H1 (cell line): ENCODE measurements at regions not wholly inside any gene's neighbourhood (a gene's known extent, or its start where the extent isn't known, plus 50 kb on each side); places are given as distances from the start of the nearest gene placed in this dataset.

Source experiments
- CTCF ChIA-PET: fragments of 300-600 bp; sonication (Branson Sonifier 250); formaldehyde crosslinking; loops from one replicate; lab custom pipeline; 2021; ENCODE audit not compliant: partially characterized antibody; lab: Charles Lee
- POLR2A ChIA-PET: fragments of 300-600 bp; sonication (Branson Sonifier 250); formaldehyde crosslinking; loops from one replicate; lab custom pipeline; 2021; ENCODE audit warnings: inconsistent platforms; ENCODE audit not compliant: partially characterized antibody; lab: Charles Lee
- DNase-seq, 2 experiments: peaks; one replicate each; pipeline versions ENCODE4 v3.0.0 to v3.0.0-alpha.2; 2010 to 2022; ENCODE audit warnings: low spot score in 2 of 2, low read depth in 1 of 2, mixed read lengths in 1 of 2
- FAIRE-seq: peaks from 2 replicates; lab custom pipeline; 2011; peaks lifted over from hg19 to GRCh38; lab: Jason Lieb, UNC
- H2AFZ ChIP-seq: 2 replicates; pipeline ENCODE4 v1.8.1; 2012; ENCODE audit warnings: low read length, inconsistent platforms
- H2AK5ac ChIP-seq: 2 replicates; pipeline ENCODE4 v1.6.1; 2013; ENCODE audit warnings: low read depth, low read length
- H2BK120ac ChIP-seq: replicated peaks from 2 replicates; pipeline ENCODE3; 2013; ENCODE audit warnings: low read depth, low read length, inconsistent platforms
- H2BK12ac ChIP-seq: 2 replicates; pipeline ENCODE4 v1.6.1; 2013; ENCODE audit warnings: low read depth, low read length
- H2BK15ac ChIP-seq: 2 replicates; pipeline ENCODE4 v1.6.1; 2013; ENCODE audit warnings: low read length
- H2BK20ac ChIP-seq: 2 replicates; pipeline ENCODE4 v1.6.1; 2013; ENCODE audit warnings: low read length
- H2BK5ac ChIP-seq: 2 replicates; pipeline ENCODE4 v1.6.1; 2013; ENCODE audit warnings: low read depth, low read length
- H3K14ac ChIP-seq: 2 replicates; pipeline ENCODE4 v1.6.1; 2013; ENCODE audit warnings: inconsistent platforms; ENCODE audit not compliant: insufficient read length
- H3K18ac ChIP-seq: 2 replicates; pipeline ENCODE4 v1.6.1; 2013; ENCODE audit warnings: low read length; ENCODE audit errors: extremely low read depth
- H3K23ac ChIP-seq: 2 replicates; pipeline ENCODE4 v1.6.1; 2013; ENCODE audit warnings: inconsistent platforms; ENCODE audit not compliant: insufficient read length
- H3K23me2 ChIP-seq: 2 replicates; pipeline ENCODE4 v1.6.1; 2013; ENCODE audit warnings: low read depth, low read length
- H3K27ac ChIP-seq: 2 replicates; pipeline ENCODE4 v1.6.1; 2011; ENCODE audit warnings: low read depth, low read length, inconsistent platforms
- H3K27me3 ChIP-seq, 4 experiments: replicated peaks in 1 of 4; 1 replicate in 1 of 4; 2 replicates in 3 of 4; pipeline versions ENCODE4 v1.6.1 to v1.8.1; 2011 to 2013; ENCODE audit warnings: low read length in 3 of 4, mild to moderate bottlenecking in 3 of 4, inconsistent platforms in 2 of 4, mixed read lengths in 2 of 4, moderate library complexity in 1 of 4; ENCODE audit not compliant: control insufficient read depth in 3 of 4, insufficient read depth in 3 of 4; ENCODE audit errors: extremely low read depth in 1 of 4
- H3K36me3 ChIP-seq, 4 experiments: 2 replicates each; pipeline versions ENCODE4 v1.6.1 to v1.8.1; 2011 to 2013; ENCODE audit warnings: mild to moderate bottlenecking in 4 of 4, low read length in 3 of 4, moderate library complexity in 2 of 4, control low read depth in 1 of 4, inconsistent platforms in 1 of 4; ENCODE audit not compliant: insufficient read depth in 4 of 4, control insufficient read depth in 2 of 4
- H3K4ac ChIP-seq: replicated peaks from 2 replicates; pipeline ENCODE3; 2013; ENCODE audit warnings: low read length, low read depth, mixed read lengths, inconsistent platforms; ENCODE audit not compliant: insufficient read length
- H3K4me1 ChIP-seq, 4 experiments: replicated peaks in 1 of 4; 1 replicate in 1 of 4; 2 replicates in 3 of 4; pipeline versions ENCODE4 v1.6.1 to v1.8.1; 2011 to 2013; ENCODE audit warnings: low read length in 3 of 4, inconsistent platforms in 2 of 4, mixed read lengths in 1 of 4; ENCODE audit not compliant: insufficient read depth in 4 of 4, control insufficient read depth in 3 of 4
- H3K4me2 ChIP-seq, 2 experiments: 2 replicates each; pipeline versions ENCODE4 v1.6.1 to v1.8.1; 2011 to 2013; ENCODE audit warnings: low read depth in 2 of 2, low read length in 2 of 2, control low read depth in 1 of 2, inconsistent platforms in 1 of 2, mild to moderate bottlenecking in 1 of 2; ENCODE audit not compliant: insufficient read depth in 1 of 2
- H3K4me3 ChIP-seq, 4 experiments: fragments of 200-600, 300-600 bp in 1 of 4; sonication (generic), shearing (Covaris generic), sonication (Bioruptor Twin) in 1 of 4; 2 replicates each; pipeline versions ENCODE4 v1.5.1 to v1.8.1; 2011 to 2016; ENCODE audit warnings: low read length in 4 of 4, low read depth in 3 of 4, control low read depth in 2 of 4, inconsistent platforms in 2 of 4, mild to moderate bottlenecking in 2 of 4, mixed read lengths in 1 of 4, moderate library complexity in 1 of 4; ENCODE audit not compliant: insufficient read depth in 2 of 4; ENCODE audit errors: extremely low read depth in 1 of 4
- H3K56ac ChIP-seq: replicated peaks from 2 replicates; pipeline ENCODE3; 2013; ENCODE audit warnings: low read depth, mild to moderate bottlenecking, mixed read lengths, low read length, inconsistent platforms; ENCODE audit not compliant: insufficient read length
- H3K79me1 ChIP-seq: 2 replicates; pipeline ENCODE4 v1.6.1; 2013; ENCODE audit warnings: low read depth, low read length, control low read depth
- H3K79me2 ChIP-seq, 2 experiments: 2 replicates each; pipeline versions ENCODE4 v1.6.1 to v1.8.1; 2012 to 2013; ENCODE audit warnings: low read length in 2 of 2, mild to moderate bottlenecking in 2 of 2, inconsistent platforms in 1 of 2; ENCODE audit not compliant: insufficient read depth in 2 of 2, control insufficient read depth in 1 of 2
- H3K9ac ChIP-seq, 4 experiments: replicated peaks in 1 of 4; 1 replicate in 1 of 4; 2 replicates in 3 of 4; pipeline versions ENCODE4 v1.6.1 to v1.8.1; 2011 to 2013; ENCODE audit warnings: low read depth in 3 of 4, low read length in 3 of 4, control low read depth in 2 of 4, mild to moderate bottlenecking in 2 of 4, moderate library complexity in 2 of 4, inconsistent platforms in 1 of 4; ENCODE audit errors: extremely low read depth in 1 of 4
- H3K9me3 ChIP-seq, 2 experiments: 2 replicates each; pipeline versions ENCODE4 v1.6.1 to v1.8.1; 2012 to 2013; ENCODE audit warnings: mild to moderate bottlenecking in 2 of 2, moderate library complexity in 2 of 2, control low read depth in 1 of 2, inconsistent platforms in 1 of 2, low read depth in 1 of 2, low read length in 1 of 2, mixed read lengths in 1 of 2; ENCODE audit not compliant: insufficient read depth in 2 of 2
- H4K20me1 ChIP-seq, 2 experiments: replicated peaks in 1 of 2; 2 replicates each; pipeline versions ENCODE3 to v1.8.1; 2011 to 2013; ENCODE audit warnings: inconsistent platforms in 2 of 2, low read length in 2 of 2, mild to moderate bottlenecking in 1 of 2; ENCODE audit not compliant: insufficient read depth in 2 of 2, control insufficient read depth in 1 of 2
- H4K5ac ChIP-seq: 2 replicates; pipeline ENCODE4 v1.6.1; 2013; ENCODE audit warnings: low read length, low read depth, mixed read lengths, inconsistent platforms; ENCODE audit not compliant: insufficient read length
- H4K8ac ChIP-seq: 2 replicates; pipeline ENCODE4 v1.8.0; 2013; ENCODE audit warnings: mild to moderate bottlenecking, moderate library complexity, low read length, inconsistent platforms; ENCODE audit not compliant: insufficient read depth; ENCODE audit errors: extremely low read depth
- H4K91ac ChIP-seq: replicated peaks from 2 replicates; pipeline ENCODE3; 2013; ENCODE audit warnings: low read length, mixed read lengths, inconsistent platforms; ENCODE audit not compliant: insufficient read length
- BACH1 ChIP-seq: IDR thresholded peaks from 2 replicates; pipeline ENCODE4 v1.6.1; 2012; ENCODE audit warnings: low read length, improper control_type of control experiment
- BRCA1 ChIP-seq: IDR thresholded peaks from 2 replicates; pipeline ENCODE4 v1.6.1; 2012; ENCODE audit warnings: low read depth, low read length, improper control_type of control experiment
- E2F6 ChIP-seq: IDR thresholded peaks from 2 replicates; pipeline ENCODE4 v1.6.1; 2012; ENCODE audit warnings: inconsistent platforms
- HDAC6 ChIP-seq: IDR thresholded peaks from one replicate; pipeline ENCODE4 v1.7.1; 2012; ENCODE audit warnings: low read depth, mild to moderate bottlenecking, inconsistent platforms, low read length, moderate library complexity
- JUN ChIP-seq: IDR thresholded peaks from 2 replicates; pipeline ENCODE4 v1.6.1; 2011; ENCODE audit warnings: low read depth, mild to moderate bottlenecking, improper control_type of control experiment, low read length
- JUND ChIP-seq: IDR thresholded peaks from 2 replicates; pipeline ENCODE4 v1.6.1; 2011; ENCODE audit warnings: mild to moderate bottlenecking, improper control_type of control experiment, low read length
- KDM1A ChIP-seq: fragments of 200-600, 300-600 bp; sonication (generic); IDR thresholded peaks from 2 replicates; pipeline ENCODE4 v1.7.1; 2016; ENCODE audit warnings: mild to moderate bottlenecking, low read length, borderline replicate concordance
- KDM5A ChIP-seq: fragments of 200-600 bp; IDR thresholded peaks from 2 replicates; pipeline ENCODE4 v1.7.1; 2012; ENCODE audit warnings: mild to moderate bottlenecking, low read length, inconsistent platforms, mixed read lengths
- POLR2A ChIP-seq, 2 experiments: IDR thresholded peaks; 1 replicate in 1 of 2; 2 replicates in 1 of 2; pipeline ENCODE4 v1.6.1; 2011; ENCODE audit warnings: low read depth in 2 of 2, low read length in 2 of 2, mild to moderate bottlenecking in 2 of 2; ENCODE audit errors: control extremely low read depth in 1 of 2
- POLR2AphosphoS5 ChIP-seq: IDR thresholded peaks from 2 replicates; pipeline ENCODE4 v1.6.1; 2011; ENCODE audit warnings: low read depth, low read length
- SIRT6 ChIP-seq: IDR thresholded peaks from one replicate; pipeline ENCODE4 v1.7.1; 2012; ENCODE audit warnings: low read length, inconsistent platforms
- SP1 ChIP-seq: IDR thresholded peaks from 2 replicates; pipeline ENCODE4 v1.6.1; 2011; ENCODE audit warnings: low read depth, low read length
- SUZ12 ChIP-seq: fragments of 200-600 bp; sonication (generic); IDR thresholded peaks from 2 replicates; pipeline ENCODE4 v1.6.1; 2012; ENCODE audit warnings: mild to moderate bottlenecking, inconsistent platforms, low read length, moderate library complexity, mixed read lengths
- WGBS, 2 experiments: shearing (Covaris generic) in 1 of 2; methylation state at CpG; one replicate each; pipeline versions ENCODE4 v1.1.6 to v1.1.7; 2013 to 2015; ENCODE audit warnings: low lambda C conversion rate in 2 of 2, mixed read lengths in 2 of 2, inconsistent platforms in 1 of 2, low coverage in 1 of 2, missing lambda C conversion rate in 1 of 2; ENCODE audit not compliant: insufficient replicate concordance in 2 of 2, insufficient coverage in 1 of 2, insufficient read length in 1 of 2; ENCODE audit errors: extremely low coverage in 1 of 2, missing lambda C conversion rate in 1 of 2; 5-methylcytosine and 5-hydroxymethylcytosine counted together

- no peak for FAIRE-seq
- Histone ChIP-seq H4K8ac (no peak overlapping the region), H3K56ac (no peak overlapping the region), H4K91ac (no peak overlapping the region), H3K4ac (no peak overlapping the region), H2AFZ (no peak overlapping the region), H2BK15ac (no peak overlapping the region), H3K4me2 (no peak overlapping the region), H3K9ac (no peak overlapping the region), H3K27ac (no peak overlapping the region), H3K27me3 (no peaks in the 10 kb centered on the region), H2BK12ac (no peak overlapping the region), H2AK5ac (no peak overlapping the region), H3K79me1 (no peaks in the 10 kb centered on the region), H2BK5ac (no peak overlapping the region), H3K23me2 (no peaks in the 10 kb centered on the region), H4K20me1 (no peaks in the 10 kb centered on the region), H2BK20ac (no peak overlapping the region), H4K5ac (no peak overlapping the region), H3K79me2 (no peaks in the 10 kb centered on the region), H3K4me1 (peaks cover 0 to 3% (median 0%) of the 10 kb centered on the region in 4 experiments; a peak in 1 of 7 replicates), H3K23ac (no peak overlapping the region), H3K36me3 (no peaks in the 10 kb centered on the region; a peak in 2 of 8 replicates), H3K4me3 (no peak overlapping the region; a peak in 1 of 8 replicates), H3K14ac (no peak overlapping the region), H2BK120ac (no peak overlapping the region), H3K18ac (no peak overlapping the region), H3K9me3 (no peaks in the 10 kb centered on the region)
- no peak for DNase-seq
- ChIA-PET POLR2A (no interaction called here), CTCF (no interaction called here)
- no peak for TF ChIP-seq KDM5A
- TF ChIP-seq SUZ12, result no peak
- no peak for TF ChIP-seq E2F6
- no peak for TF ChIP-seq SIRT6
- TF ChIP-seq POLR2A (IDR thresholded peaks at IDR 0.05; ENCODE audit: control extremely low read depth in 1 of 2, low read depth in 2 of 2, low read length in 2 of 2), result no peak
- no peak for TF ChIP-seq SP1
- TF ChIP-seq HDAC6, result no peak
- TF ChIP-seq JUND, result no peak
- no peak for TF ChIP-seq BACH1
- no peak for TF ChIP-seq POLR2AphosphoS5
- TF ChIP-seq KDM1A, result no peak
- no peak for TF ChIP-seq JUN
- no peak for TF ChIP-seq BRCA1
- WGBS, 2 experiments, result 70% methylated on average over 3 of the region's 3 CpGs; no CpG with 5 or more reads in 1 of the 2 experiments
These were observed 514.1 kb upstream of the INTU start for GRCh38 chr4:127118681-127119080.
